Upper lobe of left lung (tissue), 6 donors: ENCODE measurements at regions not wholly inside any gene's neighbourhood (a gene's known extent, or its start where the extent isn't known, plus 50 kb on each side); places are given as distances from the start of the nearest gene placed in this dataset.

ENCODE experiments used
- ATAC-seq, 2 donors: fragments of 200-7000 bp; cut with Tn5 transposase; one replicate each; pipeline ENCODE4 v1.9.1; 2022; ENCODE audit warnings: mild to moderate bottlenecking in 2 of 2, moderate library complexity in 2 of 2; ENCODE audit not compliant: low FRiP score in 2 of 2
- DNase-seq, 2 donors: peaks; one replicate each; pipeline ENCODE4 v3.0.0-alpha.2; 2019 to 2020
- H3K27ac ChIP-seq, 4 donors: fragments of 200-600 bp; sonication (generic); one replicate each; pipeline ENCODE4 v1.5.1; 2016 to 2019
- H3K27me3 ChIP-seq, 4 donors: fragments of 200-600 bp; sonication (generic); one replicate each; pipeline ENCODE4 v1.5.1; 2017 to 2019
- H3K36me3 ChIP-seq, 4 donors: fragments of 200-600 bp; sonication (generic); one replicate each; pipeline ENCODE4 v1.5.1; 2016 to 2019
- H3K4me1 ChIP-seq, 4 donors: fragments of 200-600 bp; sonication (generic); one replicate each; pipeline ENCODE4 v1.5.1; 2018 to 2019
- H3K4me3 ChIP-seq, 4 donors: fragments of 200-600 bp; sonication (generic); one replicate each; pipeline ENCODE4 v1.5.1; 2017 to 2019; ENCODE audit warnings: mild to moderate bottlenecking in 2 of 4, moderate library complexity in 1 of 4
- H3K9me3 ChIP-seq, 4 donors: fragments of 200-600 bp; sonication (generic); one replicate each; pipeline ENCODE4 v1.5.1; 2018 to 2019
- EP300 ChIP-seq, 4 donors: sonication (generic); formaldehyde crosslinking; IDR thresholded peaks; one replicate each; pipeline ENCODE4 v1.5.1; 2017; ENCODE audit warnings: antibody characterized with exemption in 4 of 4, control low read depth in 2 of 4
- POLR2A ChIP-seq, 4 donors: fragments of 450-650 bp; IDR thresholded peaks; one replicate each; pipeline ENCODE4 v1.5.1; 2016 to 2017; ENCODE audit warnings: antibody characterized with exemption in 4 of 4, mild to moderate bottlenecking in 2 of 4
- POLR2AphosphoS5 ChIP-seq, 2 donors: sonication (generic); formaldehyde crosslinking; IDR thresholded peaks; one replicate each; pipeline ENCODE4 v1.5.1; 2017; ENCODE audit warnings: antibody characterized with exemption in 2 of 2
- WGBS, 2 donors: methylation state at CpG; one replicate each; pipeline ENCODE4 v1.1.5; 2017 to 2018; 5-methylcytosine and 5-hydroxymethylcytosine counted together
- TF ChIP-seq, protein P1 (sequence below), 6 experiments: fragments of 450-650 bp in 4 of 6; fragments of 200-600 bp in 2 of 6; sonication (generic) in 2 of 6; IDR thresholded peaks; one replicate each; pipeline ENCODE4 v1.5.1; 2016 to 2019; ENCODE audit warnings: antibody characterized with exemption in 6 of 6
- donor health status: DM: no; HTN: no; CAD: no; lungs with moderate emphysema.
- donor health status: DM: no; HTN: yes; CAD: no; lungs with severe emphysema.

DNA sequence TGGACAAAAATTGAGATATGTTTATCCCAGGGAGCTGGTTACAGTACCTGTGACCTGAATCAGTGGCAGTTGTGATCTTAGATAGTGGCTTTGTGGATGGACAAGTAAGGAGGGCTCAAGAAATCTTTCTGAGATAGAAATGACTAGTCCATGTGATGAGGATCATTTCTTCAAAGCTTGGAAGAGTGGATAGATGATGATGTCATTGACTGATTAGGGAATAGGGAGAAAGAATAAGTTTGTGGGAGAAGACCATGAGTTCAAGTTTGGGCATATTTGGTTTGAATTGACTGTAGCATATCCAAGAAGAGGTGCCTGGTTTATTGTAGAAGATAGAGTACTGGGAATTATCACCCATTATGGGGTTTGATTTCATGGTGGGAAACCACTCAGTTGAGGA, 336.7 kb upstream of the PRICKLE1 start:
- Histone ChIP-seq H3K9me3 (no peaks in the 10 kb centered on the region), H3K27ac (no peak overlapping the region), H3K27me3 (no peaks in the 10 kb centered on the region), H3K4me1 (peaks cover 0 to 16% (median 3%) of the 10 kb centered on the region in 4 donors), H3K4me3 (no peak overlapping the region), H3K36me3 (no peaks in the 10 kb centered on the region)
- TF ChIP-seq, protein P1, sequence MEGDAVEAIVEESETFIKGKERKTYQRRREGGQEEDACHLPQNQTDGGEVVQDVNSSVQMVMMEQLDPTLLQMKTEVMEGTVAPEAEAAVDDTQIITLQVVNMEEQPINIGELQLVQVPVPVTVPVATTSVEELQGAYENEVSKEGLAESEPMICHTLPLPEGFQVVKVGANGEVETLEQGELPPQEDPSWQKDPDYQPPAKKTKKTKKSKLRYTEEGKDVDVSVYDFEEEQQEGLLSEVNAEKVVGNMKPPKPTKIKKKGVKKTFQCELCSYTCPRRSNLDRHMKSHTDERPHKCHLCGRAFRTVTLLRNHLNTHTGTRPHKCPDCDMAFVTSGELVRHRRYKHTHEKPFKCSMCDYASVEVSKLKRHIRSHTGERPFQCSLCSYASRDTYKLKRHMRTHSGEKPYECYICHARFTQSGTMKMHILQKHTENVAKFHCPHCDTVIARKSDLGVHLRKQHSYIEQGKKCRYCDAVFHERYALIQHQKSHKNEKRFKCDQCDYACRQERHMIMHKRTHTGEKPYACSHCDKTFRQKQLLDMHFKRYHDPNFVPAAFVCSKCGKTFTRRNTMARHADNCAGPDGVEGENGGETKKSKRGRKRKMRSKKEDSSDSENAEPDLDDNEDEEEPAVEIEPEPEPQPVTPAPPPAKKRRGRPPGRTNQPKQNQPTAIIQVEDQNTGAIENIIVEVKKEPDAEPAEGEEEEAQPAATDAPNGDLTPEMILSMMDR (IDR thresholded peaks at IDR 0.05): no peak
- TF ChIP-seq POLR2AphosphoS5 (IDR thresholded peaks at IDR 0.05) (no peak), POLR2A (IDR thresholded peaks at IDR 0.05) (no peak), EP300 (IDR thresholded peaks at IDR 0.05) (no peak)
- ATAC-seq: no peak
- no peak for DNase-seq

DNA sequence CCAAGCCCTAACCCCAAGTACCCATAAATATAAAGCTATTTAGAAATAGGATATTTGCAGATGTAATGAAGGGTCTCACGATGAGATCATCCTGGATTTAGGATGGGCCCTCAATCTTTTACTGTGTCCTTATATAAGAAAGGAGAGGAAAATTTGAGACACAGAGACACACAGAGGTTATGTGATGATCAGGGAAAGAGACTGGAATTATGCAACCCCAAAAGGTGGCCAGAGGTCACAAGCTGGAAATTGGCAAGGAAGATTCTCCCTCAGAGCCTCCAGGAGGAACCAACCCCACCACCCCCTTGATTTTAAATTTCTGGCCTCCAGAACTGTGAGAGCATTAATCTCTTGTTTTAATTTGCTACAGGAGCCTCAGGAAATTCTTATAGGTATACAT, 334.9 kb upstream of the PRICKLE1 start:
- Histone ChIP-seq H3K36me3 (no peaks in the 10 kb centered on the region), H3K4me1 (peaks cover 0 to 16% (median 3%) of the 10 kb centered on the region in 4 donors), H3K27ac (no peak overlapping the region), H3K4me3 (no peak overlapping the region), H3K27me3 (no peaks in the 10 kb centered on the region), H3K9me3 (no peaks in the 10 kb centered on the region)
- TF ChIP-seq, protein P1 (IDR thresholded peaks at IDR 0.05): no peak
- TF ChIP-seq POLR2A (IDR thresholded peaks at IDR 0.05): no peak
- no peak for TF ChIP-seq EP300 (IDR thresholded peaks at IDR 0.05)
- no peak for TF ChIP-seq POLR2AphosphoS5 (IDR thresholded peaks at IDR 0.05)
- DNase-seq (no peak), ATAC-seq (peak in 1 of 2 donors; percentile 7)
- 97 to 100% methylated on average over 1 of the region's 1 CpG for WGBS, 2 donors

DNA sequence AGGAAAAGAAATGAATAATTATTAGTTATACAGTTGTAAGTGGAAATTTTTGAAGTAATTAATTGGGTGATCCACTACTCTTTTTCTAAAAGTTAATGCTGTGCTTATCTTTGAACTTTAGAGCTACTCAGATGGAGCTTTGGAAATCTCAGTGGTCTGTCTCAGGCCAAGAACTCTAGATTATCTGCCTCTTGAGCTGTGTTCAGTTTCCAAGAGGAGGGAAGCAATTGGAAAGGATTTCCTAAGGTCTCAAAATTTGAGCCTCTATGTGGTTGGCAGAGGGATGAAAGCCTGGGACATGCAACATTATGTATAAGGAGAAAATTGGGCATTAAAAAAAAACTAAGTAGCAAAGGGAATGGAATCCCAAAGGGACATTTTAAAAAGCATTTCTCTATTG, 334.0 kb upstream of the PRICKLE1 start:
- Histone ChIP-seq H3K4me3 (no peak overlapping the region), H3K4me1 (peaks cover 0 to 16% (median 3%) of the 10 kb centered on the region in 4 donors), H3K27me3 (no peaks in the 10 kb centered on the region), H3K9me3 (no peaks in the 10 kb centered on the region), H3K27ac (no peak overlapping the region), H3K36me3 (no peaks in the 10 kb centered on the region)
- no peak for TF ChIP-seq POLR2AphosphoS5 (IDR thresholded peaks at IDR 0.05)
- TF ChIP-seq, protein P1 (IDR thresholded peaks at IDR 0.05): no peak
- no peak for TF ChIP-seq POLR2A (IDR thresholded peaks at IDR 0.05)
- no peak for TF ChIP-seq EP300 (IDR thresholded peaks at IDR 0.05)
- DNase-seq: no peak
- peak in 1 of 2 donors; percentile 28 for ATAC-seq

DNA sequence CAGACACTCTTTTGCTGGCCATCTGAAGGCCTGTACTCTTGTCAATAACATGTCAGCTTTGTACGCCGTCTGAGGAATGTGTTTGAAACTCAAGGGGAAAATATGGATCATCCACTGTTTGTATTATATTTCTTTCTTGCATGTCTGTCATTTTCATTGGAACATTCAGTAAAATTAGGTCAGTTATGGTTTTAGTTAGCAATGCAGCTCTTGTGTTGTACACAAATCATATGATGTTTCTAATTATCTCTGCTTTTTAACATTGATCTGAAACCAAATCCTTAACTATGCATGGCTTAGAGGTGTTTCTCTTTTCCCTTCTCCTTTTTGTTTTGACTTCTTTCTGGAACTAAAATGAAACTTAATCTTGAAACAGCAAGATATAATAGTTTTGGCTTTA, 333.6 kb upstream of the PRICKLE1 start:
- WGBS, 2 donors: 71 to 85% methylated on average over 2 of the region's 2 CpGs
- H3K27me3 ChIP-seq: no peaks in the 10 kb centered on the region
- H3K4me3 ChIP-seq: no peak overlapping the region
- no peak for ATAC-seq
- H3K36me3 ChIP-seq: no peaks in the 10 kb centered on the region
- TF ChIP-seq EP300 (IDR thresholded peaks at IDR 0.05) (no peak), POLR2AphosphoS5 (IDR thresholded peaks at IDR 0.05) (no peak), POLR2A (IDR thresholded peaks at IDR 0.05) (no peak)
- TF ChIP-seq, protein P1 (IDR thresholded peaks at IDR 0.05): no peak
- no peak overlapping the region for H3K27ac ChIP-seq
- no peaks in the 10 kb centered on the region for H3K9me3 ChIP-seq
- peaks cover 0 to 16% (median 3%) of the 10 kb centered on the region in 4 donors for H3K4me1 ChIP-seq
- DNase-seq: no peak

DNA sequence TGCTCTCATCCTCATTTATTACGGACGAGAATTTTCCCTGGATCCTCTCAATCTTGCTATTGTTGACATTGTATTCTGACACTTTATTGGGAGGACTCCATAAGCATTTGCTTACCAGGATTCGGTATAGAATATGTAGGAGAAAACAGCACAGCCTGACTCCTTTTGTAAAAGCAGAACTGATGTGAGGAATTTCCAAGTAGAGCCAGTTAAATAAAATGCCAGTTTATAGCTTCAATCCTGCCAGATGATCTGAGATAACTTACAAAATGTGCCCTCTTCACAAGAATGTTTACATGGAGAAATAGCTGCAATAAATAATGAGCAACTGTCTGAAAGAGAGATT, 332.9 kb upstream of the PRICKLE1 start:
- Histone ChIP-seq H3K27ac (no peak overlapping the region), H3K9me3 (no peaks in the 10 kb centered on the region), H3K4me1 (peaks cover 0 to 16% (median 3%) of the 10 kb centered on the region in 4 donors), H3K36me3 (no peaks in the 10 kb centered on the region), H3K27me3 (no peaks in the 10 kb centered on the region), H3K4me3 (no peak overlapping the region)
- ATAC-seq (no peak), DNase-seq (no peak)
- TF ChIP-seq POLR2AphosphoS5 (IDR thresholded peaks at IDR 0.05): no peak
- TF ChIP-seq EP300 (IDR thresholded peaks at IDR 0.05): no peak
- no peak for TF ChIP-seq POLR2A (IDR thresholded peaks at IDR 0.05)
- TF ChIP-seq, protein P1 (IDR thresholded peaks at IDR 0.05): no peak
- 60 to 64% methylated on average over 3 of the region's 3 CpGs for WGBS, 2 donors
